ENCODE measurements at regions not wholly inside any gene's neighbourhood (a gene's known extent, or its start where the extent isn't known, plus 50 kb on each side); places are given as distances from the start of the nearest gene placed in this dataset.

- TF ChIP-seq, protein P1, sequence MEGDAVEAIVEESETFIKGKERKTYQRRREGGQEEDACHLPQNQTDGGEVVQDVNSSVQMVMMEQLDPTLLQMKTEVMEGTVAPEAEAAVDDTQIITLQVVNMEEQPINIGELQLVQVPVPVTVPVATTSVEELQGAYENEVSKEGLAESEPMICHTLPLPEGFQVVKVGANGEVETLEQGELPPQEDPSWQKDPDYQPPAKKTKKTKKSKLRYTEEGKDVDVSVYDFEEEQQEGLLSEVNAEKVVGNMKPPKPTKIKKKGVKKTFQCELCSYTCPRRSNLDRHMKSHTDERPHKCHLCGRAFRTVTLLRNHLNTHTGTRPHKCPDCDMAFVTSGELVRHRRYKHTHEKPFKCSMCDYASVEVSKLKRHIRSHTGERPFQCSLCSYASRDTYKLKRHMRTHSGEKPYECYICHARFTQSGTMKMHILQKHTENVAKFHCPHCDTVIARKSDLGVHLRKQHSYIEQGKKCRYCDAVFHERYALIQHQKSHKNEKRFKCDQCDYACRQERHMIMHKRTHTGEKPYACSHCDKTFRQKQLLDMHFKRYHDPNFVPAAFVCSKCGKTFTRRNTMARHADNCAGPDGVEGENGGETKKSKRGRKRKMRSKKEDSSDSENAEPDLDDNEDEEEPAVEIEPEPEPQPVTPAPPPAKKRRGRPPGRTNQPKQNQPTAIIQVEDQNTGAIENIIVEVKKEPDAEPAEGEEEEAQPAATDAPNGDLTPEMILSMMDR (optimal IDR thresholded peaks at IDR 0.05 in 1 of 3, IDR thresholded peaks at IDR 0.05 in 1 of 3, conservative IDR thresholded peaks at IDR 0.05 in 1 of 3; ENCODE audit: extremely low read depth in 1 of 3, insufficient read depth in 2 of 3, low read length in 3 of 3): no peak
- no peak for TF ChIP-seq EZH2 (IDR thresholded peaks at IDR 0.05; ENCODE audit: low read length)
Observed at GRCh38 chr1:102105931-102106550, 109.3 kb upstream of the OLFM3 start.

All from keratinocyte (primary cell).